ENCODE measurements at regions not wholly inside any gene's neighbourhood (a gene's known extent, or its start where the extent isn't known, plus 50 kb on each side); places are given as distances from the start of the nearest gene placed in this dataset.

- TF ChIP-seq POLR2AphosphoS5 (IDR thresholded peaks at IDR 0.05; ENCODE audit: insufficient read depth in 1 of 2, low read depth in 1 of 2) (no peak), CTCF (IDR thresholded peaks at IDR 0.05) (no peak), POLR2A (IDR thresholded peaks at IDR 0.05) (no peak)
- no peak overlapping the region for H3K27ac ChIP-seq
- no peaks in the 10 kb centered on the region for H3K27me3 ChIP-seq
- H3K4me3 ChIP-seq = no peak overlapping the region
- intact Hi-C loops (cut with DNase I) = no loop called here
- DNase-seq (ENCODE audit: extremely low spot score in 2 of 2) = no peak
- H3K4me1 ChIP-seq = no peaks in the 10 kb centered on the region
- no peaks in the 10 kb centered on the region for H3K36me3 ChIP-seq
- no peaks in the 10 kb centered on the region for H3K9me3 ChIP-seq
These were observed 425.9 kb upstream of the ONECUT1 start for GRCh38 chr15:53216036-53216435.

DNA sequence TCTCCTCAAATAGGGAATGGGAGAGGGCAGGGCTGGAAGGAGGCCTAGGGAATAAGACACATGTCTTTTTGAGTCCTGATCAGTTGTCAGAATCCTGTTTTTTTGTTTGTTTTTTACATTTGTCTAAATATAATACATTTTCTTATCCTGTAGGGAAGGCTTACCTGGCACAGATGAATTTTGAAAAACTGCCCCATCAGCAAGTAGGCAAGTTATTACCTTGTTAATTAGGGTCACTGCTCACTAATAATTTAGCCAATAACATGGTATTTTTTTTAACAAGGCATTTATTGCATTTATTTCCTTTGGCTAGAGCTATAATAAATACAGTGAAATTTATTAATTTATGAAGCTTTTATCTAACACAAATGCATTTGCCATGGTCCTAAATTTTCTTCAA is 423.2 kb upstream of the ONECUT1 start:
- intact Hi-C loops (cut with DNase I) = no loop called here
- Histone ChIP-seq H3K4me1 (no peaks in the 10 kb centered on the region), H3K4me3 (no peak overlapping the region), H3K9me3 (no peaks in the 10 kb centered on the region), H3K27me3 (no peaks in the 10 kb centered on the region), H3K36me3 (no peaks in the 10 kb centered on the region), H3K27ac (no peak overlapping the region)
- no peak for DNase-seq (ENCODE audit: extremely low spot score in 2 of 2)
- TF ChIP-seq POLR2A (IDR thresholded peaks at IDR 0.05) (no peak), POLR2AphosphoS5 (IDR thresholded peaks at IDR 0.05; ENCODE audit: insufficient read depth in 1 of 2, low read depth in 1 of 2) (no peak), CTCF (IDR thresholded peaks at IDR 0.05) (no peak)

DNA sequence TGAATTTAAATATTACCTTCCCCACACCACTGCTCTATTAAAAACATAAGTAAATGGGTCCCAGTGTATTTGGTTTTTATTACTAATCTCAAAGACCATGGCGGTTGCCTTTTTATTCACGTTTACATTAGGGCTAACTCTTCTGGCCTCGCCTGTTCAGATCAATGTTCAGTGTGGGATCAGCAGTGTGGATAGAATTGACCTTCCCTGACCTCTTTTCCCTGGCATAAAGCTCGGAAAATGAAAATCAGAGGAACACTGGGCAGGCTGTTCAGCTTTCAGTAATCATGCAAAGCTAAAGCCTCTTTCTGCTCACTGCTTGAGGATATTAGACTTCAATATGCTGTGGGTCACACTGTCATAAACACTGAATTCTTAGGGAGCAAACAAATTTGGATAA is 422.6 kb upstream of the ONECUT1 start:
- intact Hi-C loops (cut with DNase I) = no loop called here
- no peak for DNase-seq (ENCODE audit: extremely low spot score in 2 of 2)
- no peaks in the 10 kb centered on the region for H3K36me3 ChIP-seq
- no peaks in the 10 kb centered on the region for H3K9me3 ChIP-seq
- no peak overlapping the region for H3K4me3 ChIP-seq
- TF ChIP-seq POLR2AphosphoS5 (IDR thresholded peaks at IDR 0.05; ENCODE audit: insufficient read depth in 1 of 2, low read depth in 1 of 2) = no peak
- no peak for TF ChIP-seq CTCF (IDR thresholded peaks at IDR 0.05)
- no peak for TF ChIP-seq POLR2A (IDR thresholded peaks at IDR 0.05)
- no peak overlapping the region for H3K27ac ChIP-seq
- H3K4me1 ChIP-seq = no peaks in the 10 kb centered on the region
- no peaks in the 10 kb centered on the region for H3K27me3 ChIP-seq

GRCh38 chr15:53210653-53211052 is 420.5 kb upstream of the ONECUT1 start:
- H3K4me1 ChIP-seq = no peaks in the 10 kb centered on the region
- TF ChIP-seq CTCF (IDR thresholded peaks at IDR 0.05) = no peak
- no peak for TF ChIP-seq POLR2A (IDR thresholded peaks at IDR 0.05)
- TF ChIP-seq POLR2AphosphoS5 (IDR thresholded peaks at IDR 0.05; ENCODE audit: insufficient read depth in 1 of 2, low read depth in 1 of 2) = no peak
- H3K27me3 ChIP-seq = no peaks in the 10 kb centered on the region
- no peak overlapping the region for H3K27ac ChIP-seq
- no peaks in the 10 kb centered on the region for H3K36me3 ChIP-seq
- DNase-seq (ENCODE audit: extremely low spot score in 2 of 2) = no peak
- no peaks in the 10 kb centered on the region for H3K9me3 ChIP-seq
- intact Hi-C loops (cut with DNase I) = no loop called here
- H3K4me3 ChIP-seq = no peak overlapping the region

GRCh38 chr15:53209396-53210042 is 419.4 kb upstream of the ONECUT1 start:
- Histone ChIP-seq H3K27ac (no peak overlapping the region), H3K4me1 (no peaks in the 10 kb centered on the region), H3K9me3 (no peaks in the 10 kb centered on the region), H3K36me3 (no peaks in the 10 kb centered on the region), H3K27me3 (no peaks in the 10 kb centered on the region), H3K4me3 (no peak overlapping the region)
- TF ChIP-seq POLR2AphosphoS5 (IDR thresholded peaks at IDR 0.05; ENCODE audit: insufficient read depth in 1 of 2, low read depth in 1 of 2) (no peak), POLR2A (IDR thresholded peaks at IDR 0.05) (no peak), CTCF (IDR thresholded peaks at IDR 0.05) (no peak)
- intact Hi-C loops (cut with DNase I) = no loop called here
- DNase-seq (ENCODE audit: extremely low spot score in 2 of 2) = no peak

Data from vagina (tissue), 2 donors.